GM19463 (cell line): ENCODE measurements at regions not wholly inside any gene's neighbourhood (a gene's known extent, or its start where the extent isn't known, plus 50 kb on each side); places are given as distances from the start of the nearest gene placed in this dataset.
"Not testable (repeated sequence)": the region's sequence is repeated elsewhere in the genome, so short reads cannot be mapped to it uniquely, and the experiment has no call there.

Experiments used
- ATAC-seq: cut with Tn5 transposase; IDR thresholded peaks from one replicate; pipeline ENCODE4 v1.9.1; 2021; ENCODE audit warnings: mild to moderate bottlenecking, moderate library complexity; ENCODE audit not compliant: unreplicated experiment

GRCh38 chr2:82793711-82794435 lies 1665.2 kb downstream of the SUCLG1 start:
- ATAC-seq, result no peak

- no peak for ATAC-seq
These were observed 1666.8 kb downstream of the SUCLG1 start for GRCh38 chr2:82792316-82792715.

GRCh38 chr2:82790206-82791021 lies 1668.7 kb downstream of the SUCLG1 start:
- no peak for ATAC-seq

- ATAC-seq, result no peak
These were observed 1669.3 kb downstream of the SUCLG1 start for GRCh38 chr2:82789851-82790205.

GRCh38 chr2:82781176-82781915 lies 1677.7 kb downstream of the SUCLG1 start:
- no peak for ATAC-seq

- ATAC-seq, result no peak
These were observed 1679.0 kb downstream of the SUCLG1 start for GRCh38 chr2:82780050-82780449.

GRCh38 chr2:82752396-82752795 lies 1706.7 kb downstream of the SUCLG1 start:
- no peak for ATAC-seq

- no peak for ATAC-seq
These were observed 1710.4 kb downstream of the SUCLG1 start for GRCh38 chr2:82748653-82749052.

- ATAC-seq, result no peak
These were observed 1718.6 kb downstream of the SUCLG1 start for GRCh38 chr2:82740527-82740926.

- ATAC-seq, result not testable (repeated sequence)
These were observed 1721.1 kb downstream of the SUCLG1 start for GRCh38 chr2:82737965-82738364.

- ATAC-seq, result no peak
These were observed 1723.7 kb downstream of the SUCLG1 start for GRCh38 chr2:82735336-82735735.

- no peak for ATAC-seq
These were observed 1727.3 kb downstream of the SUCLG1 start for GRCh38 chr2:82731824-82732223.

GRCh38 chr2:82730811-82731210 lies 1728.3 kb downstream of the SUCLG1 start:
- no peak for ATAC-seq

GRCh38 chr2:82728090-82728489 lies 1731.0 kb downstream of the SUCLG1 start:
- ATAC-seq, result no peak

GRCh38 chr2:82708681-82709080 lies 1750.4 kb downstream of the SUCLG1 start:
- no peak for ATAC-seq

- no peak for ATAC-seq
These were observed 1761.8 kb downstream of the SUCLG1 start for GRCh38 chr2:82697231-82697630.

- ATAC-seq, result no peak
These were observed 1764.6 kb downstream of the SUCLG1 start for GRCh38 chr2:82694431-82694830.

GRCh38 chr2:82690757-82691411 lies 1768.2 kb downstream of the SUCLG1 start:
- ATAC-seq, result no peak

- no peak for ATAC-seq
These were observed 1783.9 kb downstream of the SUCLG1 start for GRCh38 chr2:82675186-82675585.

GRCh38 chr2:82674652-82675051 lies 1784.4 kb downstream of the SUCLG1 start:
- no peak for ATAC-seq

GRCh38 chr2:82667491-82667890 lies 1791.6 kb downstream of the SUCLG1 start:
- no peak for ATAC-seq
